GM19455 (cell line): ENCODE measurements at regions not wholly inside any gene's neighbourhood (a gene's known extent, or its start where the extent isn't known, plus 50 kb on each side); places are given as distances from the start of the nearest gene placed in this dataset.

Source experiments
- ATAC-seq: cut with Tn5 transposase; IDR thresholded peaks from one replicate; pipeline ENCODE4 v1.9.1; 2021; ENCODE audit not compliant: unreplicated experiment

DNA sequence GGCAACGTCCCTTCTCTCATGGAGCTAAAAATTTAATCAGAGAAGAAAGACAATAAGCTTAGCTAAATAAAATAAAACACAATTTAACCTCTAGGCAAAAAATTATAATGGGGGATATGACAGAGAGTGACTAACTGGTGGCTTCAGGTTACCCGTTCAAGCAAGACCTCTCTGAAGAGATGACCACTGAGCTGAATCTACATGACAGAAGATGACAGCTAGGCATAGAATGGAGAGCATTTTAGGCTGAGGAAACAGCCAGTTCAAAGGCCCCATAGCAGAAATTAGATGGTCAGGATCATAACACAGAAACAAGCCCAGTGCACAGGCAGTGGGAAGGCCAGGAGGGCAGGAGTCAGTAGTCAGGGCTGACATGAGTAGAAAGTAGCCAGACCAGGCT lies 1094.3 kb downstream of the VRK1 start:
- ATAC-seq: no peak

DNA sequence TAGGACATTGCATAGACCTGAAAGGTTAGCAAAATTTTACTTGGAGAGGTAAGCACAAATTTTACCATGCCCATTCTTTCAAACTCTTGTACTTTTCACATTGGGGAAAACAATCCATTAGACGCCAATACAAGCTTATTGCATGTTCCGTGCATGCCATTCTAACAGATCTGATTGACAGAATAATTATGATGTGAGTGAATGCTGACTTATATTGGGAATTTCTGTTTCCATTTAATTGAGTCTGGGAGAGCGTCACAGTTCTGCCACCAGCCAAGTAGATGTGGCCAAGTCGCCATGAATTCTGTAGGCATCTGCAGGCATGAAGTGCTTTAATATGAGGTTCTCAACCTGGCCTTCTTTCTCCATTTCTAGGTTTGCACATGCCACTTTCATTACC lies 1097.4 kb downstream of the VRK1 start:
- no peak for ATAC-seq

DNA sequence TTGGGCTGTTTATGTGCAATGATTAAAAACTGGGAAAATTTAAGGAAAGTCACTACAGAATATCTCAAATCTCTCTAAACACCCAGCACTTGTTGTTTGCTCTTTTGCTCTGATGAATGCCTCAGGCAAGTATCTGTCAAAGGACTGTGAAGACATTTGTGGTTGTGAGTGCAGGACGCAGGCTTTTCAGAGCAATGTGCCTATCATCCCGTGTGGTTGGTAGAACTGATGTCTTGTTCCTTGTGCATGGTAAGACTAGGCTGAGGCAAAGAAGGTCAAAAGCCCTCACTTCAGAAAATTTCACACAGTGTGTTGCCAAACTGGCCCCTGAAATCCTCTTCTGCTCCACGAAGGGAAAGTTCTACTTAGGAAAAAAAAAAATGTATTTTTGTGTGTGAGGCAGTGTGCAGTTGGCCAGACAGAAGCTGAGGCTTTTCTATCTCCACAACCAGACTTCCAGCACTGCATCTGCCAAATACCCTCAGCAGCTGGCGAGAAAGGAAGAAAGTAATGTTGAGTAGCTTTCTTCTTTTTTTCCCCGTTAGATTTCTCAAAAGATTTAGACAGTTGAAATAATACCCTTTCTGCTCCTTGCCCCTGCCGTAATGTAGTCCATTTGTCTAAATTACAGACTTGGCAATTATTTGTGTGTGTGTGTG lies 1103.1 kb downstream of the VRK1 start:
- no peak for ATAC-seq

DNA sequence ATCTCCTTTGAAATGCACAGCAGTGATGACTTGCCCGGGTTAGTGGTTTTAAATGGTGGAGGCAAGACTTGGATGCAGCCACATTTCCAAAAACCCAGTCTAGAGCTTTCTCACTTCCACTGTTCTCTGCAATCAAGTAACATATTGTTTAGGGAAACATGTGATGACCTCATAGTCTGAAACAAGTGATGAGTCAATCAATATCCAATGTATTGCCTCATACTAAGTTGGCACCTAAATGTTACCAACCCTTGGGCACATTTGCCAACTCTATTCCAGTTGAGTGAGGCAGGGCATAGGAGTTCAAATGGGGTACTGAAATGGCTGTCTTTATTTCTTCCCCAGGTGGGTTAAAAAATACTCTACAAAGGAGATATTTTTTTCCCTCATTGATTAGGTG lies 1105.4 kb downstream of the VRK1 start:
- no peak for ATAC-seq

DNA sequence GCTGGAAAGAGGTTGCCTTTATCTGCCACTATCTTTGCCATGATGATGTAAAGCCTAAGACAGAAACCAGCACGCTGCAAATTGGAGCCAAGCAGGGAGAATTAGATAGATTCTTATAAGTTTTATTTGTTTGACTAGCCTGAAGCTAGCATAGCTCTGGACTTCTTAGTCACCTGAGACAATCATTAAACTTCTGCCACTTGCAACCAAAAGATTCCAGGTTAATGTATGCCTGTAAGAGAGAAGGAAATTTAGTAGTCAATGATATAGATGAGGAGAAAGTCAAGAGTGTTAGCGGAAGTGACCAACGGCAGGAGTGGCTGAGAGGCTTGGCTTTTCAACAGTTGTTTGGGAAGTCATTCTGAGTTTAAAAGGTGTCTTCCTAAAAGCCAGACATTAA lies 1106.6 kb downstream of the VRK1 start:
- no peak for ATAC-seq

DNA sequence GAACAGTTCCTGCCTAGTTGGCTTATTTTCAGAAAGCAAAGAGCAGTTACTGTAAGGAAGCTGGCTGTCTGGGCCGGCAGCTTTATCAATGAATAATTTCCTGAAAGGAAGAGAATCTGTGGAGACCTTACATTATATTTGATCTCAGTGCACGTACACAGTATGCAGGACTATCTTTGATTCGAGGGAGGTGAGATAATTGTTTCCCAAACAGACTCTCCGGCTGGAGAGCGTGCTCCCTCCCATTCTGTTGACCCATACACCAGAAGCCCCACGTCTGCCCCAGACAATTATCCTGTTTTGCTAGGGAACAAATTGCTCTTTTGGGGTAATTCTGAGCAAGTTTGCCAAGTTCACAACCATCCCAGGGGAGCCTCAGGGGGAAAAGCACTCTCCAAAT lies 1115.0 kb downstream of the VRK1 start:
- ATAC-seq: no peak

DNA sequence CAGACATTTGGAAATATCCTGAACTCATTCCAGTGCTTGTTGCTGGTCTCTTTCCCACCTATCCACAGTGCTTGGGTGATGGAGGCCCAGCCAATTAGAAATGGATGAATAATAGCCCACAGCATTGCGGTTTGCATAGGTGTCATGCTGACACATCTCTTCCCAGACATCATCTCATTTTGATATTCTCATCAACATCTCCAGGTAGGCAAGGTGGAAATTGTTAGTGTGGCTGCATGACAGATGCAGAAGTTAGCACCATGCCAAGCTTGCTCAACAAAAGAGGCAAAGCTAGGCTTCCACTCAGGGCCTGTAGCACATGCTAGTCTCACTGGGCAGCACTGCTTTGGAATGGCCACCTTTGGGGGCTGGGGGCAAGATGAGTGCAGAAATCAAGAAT lies 1118.9 kb downstream of the VRK1 start:
- no peak for ATAC-seq

DNA sequence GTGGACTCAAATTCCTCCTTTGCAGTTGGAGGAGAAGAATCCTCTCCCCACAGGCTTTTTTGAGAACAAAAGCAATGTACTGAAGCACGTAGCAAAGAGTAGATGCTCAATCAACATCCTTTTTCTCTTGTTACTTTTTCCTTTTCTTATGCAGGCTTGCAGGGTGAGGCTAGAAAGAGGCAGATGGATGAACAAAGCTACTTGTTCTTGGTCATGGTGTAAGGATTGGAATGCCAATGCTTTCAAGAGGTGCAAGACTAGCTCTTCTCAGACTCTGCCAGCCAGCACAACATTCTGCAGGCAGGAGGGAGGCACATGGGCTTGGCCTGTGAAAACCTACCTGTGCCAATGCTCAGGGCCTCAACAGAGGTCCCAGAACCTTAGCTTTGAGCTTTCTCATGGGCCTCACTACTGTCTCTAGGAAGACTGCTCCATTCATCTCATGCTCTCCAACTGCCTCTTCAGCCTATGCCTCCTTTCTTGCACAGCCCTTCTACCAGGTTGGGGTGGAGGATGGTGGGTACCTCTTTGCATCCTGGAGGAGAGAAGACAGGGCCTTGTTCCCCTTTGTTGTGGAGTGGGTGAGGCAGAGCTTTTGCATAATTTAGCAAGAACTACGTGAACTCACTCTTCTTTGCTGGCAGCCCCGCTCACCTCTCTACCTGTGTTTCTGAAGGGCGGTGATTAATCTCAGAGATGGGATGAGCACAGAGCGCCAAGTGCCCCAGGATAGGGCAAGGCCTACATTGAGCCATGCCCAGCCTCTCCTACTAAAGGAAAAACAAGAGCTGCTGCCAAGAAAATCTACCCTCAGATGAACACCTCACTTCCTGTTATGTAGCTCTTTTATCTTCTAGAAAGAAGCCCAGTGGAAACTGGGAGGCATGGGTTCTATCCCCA lies 1119.7 kb downstream of the VRK1 start:
- no peak for ATAC-seq

DNA sequence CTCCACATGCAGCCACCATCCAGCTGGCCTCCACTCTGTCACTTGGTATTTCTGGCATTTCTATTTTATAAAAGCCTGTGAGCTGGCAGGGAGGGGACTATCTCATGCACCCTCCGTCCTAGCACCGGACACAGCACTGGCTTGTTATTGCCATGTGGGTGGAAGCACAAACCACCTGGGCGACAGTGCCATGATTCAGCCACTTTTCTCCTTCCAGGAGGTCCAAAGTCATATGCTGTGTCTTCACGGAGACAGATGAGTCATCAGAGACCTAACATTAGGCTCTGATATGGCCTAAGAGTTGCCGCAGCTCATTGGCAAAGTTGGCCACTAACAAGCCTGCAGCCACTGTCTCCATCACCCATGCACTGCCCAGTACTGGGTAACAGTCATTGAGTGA lies 1123.0 kb downstream of the VRK1 start:
- ATAC-seq: no peak

DNA sequence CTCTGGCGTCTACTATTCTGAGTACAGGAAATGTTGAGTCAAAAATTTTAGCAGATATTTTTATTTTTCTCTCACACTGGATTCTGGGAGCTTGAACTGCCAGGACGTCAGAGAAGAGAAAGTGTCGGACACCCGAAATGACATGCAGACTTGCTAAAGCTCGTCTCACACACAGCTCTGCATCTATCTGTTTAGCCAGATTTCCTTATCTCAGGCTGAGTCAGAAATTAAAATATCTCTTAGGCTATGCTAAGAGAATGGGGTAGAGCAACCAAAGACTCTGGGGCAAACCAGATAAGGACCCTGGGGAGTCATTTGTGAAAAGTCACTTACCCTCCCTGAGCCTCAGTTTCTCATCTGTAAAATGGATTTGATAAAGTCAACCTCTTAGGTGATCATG lies 1124.1 kb downstream of the VRK1 start:
- ATAC-seq: no peak

DNA sequence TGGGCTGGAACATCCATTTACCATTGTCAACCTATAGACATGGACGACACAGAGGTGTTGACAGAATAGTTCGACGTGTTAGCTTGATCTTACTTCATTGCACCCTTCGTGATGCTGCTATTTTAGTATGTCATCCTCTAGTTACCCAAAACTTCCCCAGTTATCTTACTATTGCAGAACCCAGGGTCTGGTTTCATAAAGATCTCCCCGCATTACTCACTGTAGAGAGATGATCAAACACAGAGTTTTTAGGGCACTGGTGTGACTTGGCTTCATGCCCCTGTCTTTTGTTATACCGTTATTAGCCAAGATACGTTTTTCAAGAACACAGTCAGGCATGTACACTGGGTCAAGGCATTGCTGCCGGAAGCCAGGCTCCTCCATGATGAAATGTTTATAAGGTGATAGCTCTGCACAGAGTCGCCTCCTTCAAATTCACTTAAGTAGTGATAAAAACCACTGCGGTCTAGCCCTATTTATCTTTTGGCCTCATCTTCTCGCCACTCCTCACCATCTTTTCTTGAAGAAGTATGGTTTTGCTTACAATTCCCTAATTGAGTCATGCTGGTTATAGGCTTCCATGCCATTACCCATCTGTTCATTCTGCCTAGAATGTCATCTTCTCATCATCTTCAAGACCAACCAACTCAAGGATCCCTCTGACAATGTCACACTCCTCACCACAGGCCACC lies 1127.9 kb downstream of the VRK1 start:
- no peak for ATAC-seq

DNA sequence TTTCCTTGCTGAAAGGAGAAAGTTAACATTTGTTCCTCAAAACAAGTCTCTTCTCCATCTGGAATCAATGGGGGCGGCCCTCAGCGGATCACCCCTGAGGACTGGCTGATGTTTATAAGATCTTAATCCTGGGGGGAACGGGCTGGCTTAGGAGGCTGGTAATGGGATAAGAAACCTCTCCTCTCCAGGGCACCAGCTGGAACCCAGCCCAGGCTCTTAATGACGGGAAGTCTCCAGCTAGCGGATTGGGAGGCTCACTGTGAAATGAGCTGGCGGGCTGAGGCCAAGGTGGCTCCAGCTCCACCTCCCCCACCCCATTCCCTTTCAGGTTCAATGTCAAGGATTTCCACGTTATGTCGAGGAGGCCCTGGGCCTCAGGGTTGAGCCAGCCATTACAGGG lies 1133.0 kb downstream of the VRK1 start:
- ATAC-seq: no peak

DNA sequence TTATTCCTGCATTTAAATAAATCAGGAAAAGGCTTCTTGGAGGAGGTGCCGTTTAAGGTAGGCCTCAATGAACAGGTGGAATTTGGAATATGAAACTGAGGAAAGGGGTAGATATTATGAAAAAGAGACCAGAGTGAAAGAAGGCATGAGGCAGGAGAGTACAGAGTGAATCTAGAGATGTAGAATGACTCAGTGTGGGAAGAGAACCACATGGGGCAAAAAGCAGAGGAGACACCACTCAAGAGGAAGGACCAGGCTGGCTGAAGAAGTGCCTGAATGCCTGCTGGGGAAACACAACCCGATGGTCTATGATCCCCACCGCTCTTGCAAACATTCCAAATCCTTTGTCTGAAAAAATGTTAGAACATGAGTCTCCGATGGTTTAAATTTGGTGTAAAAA lies 1134.1 kb downstream of the VRK1 start:
- no peak for ATAC-seq

DNA sequence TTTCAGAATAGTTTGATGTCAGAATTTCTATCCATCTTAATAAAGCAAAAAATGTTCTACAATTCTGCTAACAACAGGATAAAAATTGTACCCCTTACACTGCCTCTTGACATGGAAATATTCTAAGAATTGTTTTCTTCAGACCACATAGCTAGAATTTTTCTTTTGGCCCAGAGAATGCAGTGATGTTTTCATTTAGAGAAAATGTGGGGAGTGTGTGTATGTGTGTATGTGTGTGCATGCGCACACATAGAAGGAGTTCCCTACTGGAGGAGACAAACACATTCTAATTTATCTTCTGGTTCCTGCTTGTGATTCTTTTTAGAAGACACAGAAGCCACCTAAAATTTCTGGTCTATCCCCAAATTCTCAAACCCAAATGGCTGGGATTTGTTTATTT lies 1145.7 kb downstream of the VRK1 start:
- no peak for ATAC-seq

DNA sequence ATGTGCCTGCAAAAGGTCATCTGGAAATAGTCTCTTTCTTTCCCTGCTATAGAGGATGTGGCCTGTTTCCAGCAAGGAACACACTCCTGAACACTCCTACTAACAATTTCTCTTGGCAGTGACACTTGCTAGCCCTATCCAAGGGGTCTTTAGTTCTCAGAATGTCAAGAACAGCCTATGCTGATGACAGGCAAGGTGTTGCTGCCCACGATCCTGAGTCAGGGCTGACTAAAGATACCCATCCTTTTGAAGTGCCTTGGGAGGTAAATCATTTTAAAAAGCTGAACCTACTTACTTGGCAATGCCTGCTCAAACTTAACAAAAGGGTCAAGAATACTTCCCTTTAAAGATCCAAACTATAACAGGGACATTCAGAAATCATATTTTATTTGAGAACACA lies 1146.4 kb downstream of the VRK1 start:
- no peak for ATAC-seq

DNA sequence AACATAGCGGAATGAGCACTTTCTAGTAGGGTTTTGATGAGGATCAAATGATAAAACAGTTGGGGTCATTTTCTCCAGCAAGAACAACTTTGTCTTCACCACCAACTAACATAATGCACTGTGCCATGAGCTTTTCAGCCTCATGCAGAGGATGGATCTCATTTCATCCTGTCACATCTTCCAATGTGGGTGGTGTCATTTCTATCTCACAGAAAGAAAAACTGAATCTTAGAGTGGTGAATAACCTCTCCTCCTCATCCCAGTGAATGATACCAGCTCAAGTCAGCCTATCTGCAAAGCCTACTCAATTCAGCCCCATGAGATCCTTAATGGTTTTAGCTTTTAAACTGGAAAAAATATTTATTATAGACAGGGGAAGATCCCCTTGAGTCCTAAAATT lies 1147.2 kb downstream of the VRK1 start:
- ATAC-seq: no peak

DNA sequence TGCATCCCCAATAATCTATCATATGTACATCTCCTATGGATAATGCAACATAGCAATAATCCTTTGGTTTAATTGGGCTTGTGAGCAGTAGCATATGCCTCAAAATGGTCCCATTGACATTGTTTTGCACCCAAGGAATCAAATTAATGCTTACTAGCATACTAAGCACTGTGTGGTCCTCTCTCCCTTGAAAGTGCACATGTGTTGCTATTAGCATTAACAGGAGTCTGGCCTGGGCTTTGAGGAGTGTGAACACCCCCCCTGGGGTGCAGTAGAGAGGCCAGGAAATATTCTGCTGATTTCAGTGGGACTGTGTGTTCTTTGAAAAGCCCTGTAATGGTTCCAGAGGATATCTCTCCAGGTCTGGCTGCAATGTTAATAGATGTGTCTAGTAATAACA lies 1148.4 kb downstream of the VRK1 start:
- ATAC-seq: no peak

DNA sequence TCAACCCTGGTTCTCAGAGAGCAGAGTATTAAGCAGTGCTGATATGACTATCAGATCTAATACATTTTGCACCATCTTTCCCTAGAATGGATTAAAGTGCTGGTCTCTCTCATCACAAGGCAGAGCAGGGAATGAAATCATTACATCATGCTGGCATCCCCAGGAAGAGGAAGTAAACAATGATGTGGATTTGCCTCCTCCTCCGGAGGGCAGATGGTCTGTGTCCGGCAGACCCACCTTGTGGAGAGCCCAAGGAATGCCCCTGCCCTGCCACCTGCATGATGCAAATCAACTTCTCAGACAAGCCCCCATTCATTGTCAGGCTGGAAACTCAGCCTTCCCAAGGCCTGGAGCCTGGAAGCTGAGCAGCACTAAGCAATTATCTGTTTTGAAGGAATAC lies 1149.1 kb downstream of the VRK1 start:
- ATAC-seq: no peak

DNA sequence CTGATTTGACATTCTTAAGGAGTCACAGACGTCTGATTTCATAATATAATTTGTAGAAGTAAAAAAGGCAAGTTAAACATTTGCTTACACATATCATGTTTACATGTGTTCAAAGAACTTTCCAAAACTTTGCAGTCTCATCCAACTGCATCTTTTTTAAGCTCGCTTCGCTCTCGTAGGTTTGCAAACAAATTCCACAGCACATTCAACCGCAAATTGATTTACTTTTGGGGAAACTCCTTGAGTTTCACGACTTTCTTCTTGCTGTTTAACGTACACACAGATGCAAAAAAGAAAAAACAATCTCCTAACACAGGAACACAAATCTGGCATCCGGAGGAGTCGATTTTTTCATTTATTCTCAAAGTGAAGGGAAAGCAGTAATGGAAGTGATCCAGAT lies 1149.5 kb downstream of the VRK1 start:
- ATAC-seq: no peak

DNA sequence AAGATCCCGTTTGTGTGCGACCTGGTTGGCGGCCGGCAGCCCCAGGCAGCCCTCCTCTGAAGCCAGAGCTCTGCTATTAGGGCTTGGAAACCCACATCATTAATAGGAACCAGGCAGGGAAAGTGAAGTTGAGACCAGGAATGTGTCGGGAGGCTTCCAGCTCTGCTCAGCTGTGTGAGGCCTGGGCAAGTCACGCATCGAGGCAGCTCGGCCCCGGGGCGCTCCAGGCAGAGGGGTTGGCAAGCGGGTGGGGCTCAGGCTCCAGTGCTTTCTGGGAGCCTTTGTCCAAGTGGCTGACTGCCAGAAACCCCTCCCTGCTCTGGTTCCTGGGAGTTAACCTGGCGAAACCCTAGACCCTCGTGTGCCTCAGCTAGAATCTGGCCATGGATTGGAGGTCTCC lies 1151.7 kb downstream of the VRK1 start:
- no peak for ATAC-seq

DNA sequence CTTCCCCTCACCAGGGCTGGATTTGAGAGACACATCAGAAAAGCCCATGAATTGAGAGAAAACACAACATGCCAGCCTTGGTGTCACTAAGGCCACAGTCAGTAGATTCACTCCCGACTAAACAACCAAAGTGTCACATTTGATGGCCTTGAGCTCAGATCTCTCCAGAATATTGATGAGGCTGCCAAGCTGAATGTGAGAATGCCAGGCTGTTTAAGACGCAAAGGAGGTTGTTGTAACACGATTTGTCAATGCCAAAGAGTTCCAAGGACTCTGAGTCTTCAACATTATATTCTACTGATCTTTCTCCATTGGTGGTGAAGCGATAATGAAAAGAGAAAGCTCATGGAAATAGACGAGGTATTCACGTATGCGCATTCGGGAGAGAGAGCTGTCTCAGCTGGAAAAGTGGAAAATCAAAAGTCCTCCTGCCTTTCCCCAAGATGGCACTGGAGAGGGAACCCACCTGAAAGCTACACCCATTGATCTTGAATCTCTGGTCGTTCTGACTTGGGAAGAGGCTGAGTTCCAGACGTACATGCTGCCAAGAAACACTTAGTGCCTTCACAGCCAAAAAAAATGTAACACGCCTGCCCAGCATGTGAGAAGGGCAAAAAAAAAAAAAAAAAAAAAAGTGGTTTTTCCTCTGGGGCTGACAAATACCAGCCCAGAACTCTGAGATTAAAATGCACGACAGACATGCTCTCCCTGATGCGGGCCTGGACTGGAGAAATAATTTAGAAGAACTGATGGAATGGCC lies 1159.6 kb downstream of the VRK1 start:
- no peak for ATAC-seq
